Suprapubic skin (tissue), 4 donors: ENCODE measurements at regions not wholly inside any gene's neighbourhood (a gene's known extent, or its start where the extent isn't known, plus 50 kb on each side); places are given as distances from the start of the nearest gene placed in this dataset.

Experiments used
- EP300 ChIP-seq: sonication (generic); formaldehyde crosslinking; IDR thresholded peaks from one replicate; pipeline ENCODE4 v1.6.1; 2017; ENCODE audit warnings: antibody characterized with exemption
- POLR2A ChIP-seq, 2 donors: fragments of 450-650 bp; IDR thresholded peaks; one replicate each; pipeline ENCODE4 v1.6.1; 2017; ENCODE audit warnings: antibody characterized with exemption in 2 of 2, mild to moderate bottlenecking in 2 of 2, moderate library complexity in 2 of 2
- POLR2AphosphoS5 ChIP-seq, 3 donors: sonication (generic); formaldehyde crosslinking; IDR thresholded peaks; one replicate each; pipeline ENCODE4 v1.6.1; 2017; ENCODE audit warnings: antibody characterized with exemption in 3 of 3
- TF ChIP-seq, protein P1 (sequence below), 2 donors: fragments of 200-600 bp in 1 of 2; fragments of 450-650 bp in 1 of 2; sonication (generic) in 1 of 2; IDR thresholded peaks; one replicate each; pipeline ENCODE4 v1.5.1; 2016 to 2019; ENCODE audit warnings: antibody characterized with exemption in 2 of 2, mild to moderate bottlenecking in 1 of 2, moderate library complexity in 1 of 2

DNA sequence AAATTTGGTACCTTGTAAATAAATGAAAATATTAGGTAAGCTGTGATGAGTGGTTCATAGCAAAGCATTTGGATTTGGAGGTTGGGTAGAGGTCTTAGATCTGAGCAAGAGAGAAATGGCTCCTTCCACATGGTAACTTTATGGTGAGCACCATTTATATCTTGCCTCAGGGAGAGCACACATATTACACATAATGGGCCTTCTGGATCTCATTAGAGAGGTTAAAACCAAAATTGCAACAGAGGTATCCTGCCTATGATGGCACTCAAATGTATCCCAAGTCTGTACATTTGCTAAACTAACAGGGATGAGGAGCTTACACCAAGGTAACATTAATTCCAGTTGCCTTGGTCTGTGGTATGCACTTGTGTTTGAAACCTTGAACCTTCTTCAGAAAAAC is 87.1 kb upstream of the PUDP start:
- TF ChIP-seq, protein P1, sequence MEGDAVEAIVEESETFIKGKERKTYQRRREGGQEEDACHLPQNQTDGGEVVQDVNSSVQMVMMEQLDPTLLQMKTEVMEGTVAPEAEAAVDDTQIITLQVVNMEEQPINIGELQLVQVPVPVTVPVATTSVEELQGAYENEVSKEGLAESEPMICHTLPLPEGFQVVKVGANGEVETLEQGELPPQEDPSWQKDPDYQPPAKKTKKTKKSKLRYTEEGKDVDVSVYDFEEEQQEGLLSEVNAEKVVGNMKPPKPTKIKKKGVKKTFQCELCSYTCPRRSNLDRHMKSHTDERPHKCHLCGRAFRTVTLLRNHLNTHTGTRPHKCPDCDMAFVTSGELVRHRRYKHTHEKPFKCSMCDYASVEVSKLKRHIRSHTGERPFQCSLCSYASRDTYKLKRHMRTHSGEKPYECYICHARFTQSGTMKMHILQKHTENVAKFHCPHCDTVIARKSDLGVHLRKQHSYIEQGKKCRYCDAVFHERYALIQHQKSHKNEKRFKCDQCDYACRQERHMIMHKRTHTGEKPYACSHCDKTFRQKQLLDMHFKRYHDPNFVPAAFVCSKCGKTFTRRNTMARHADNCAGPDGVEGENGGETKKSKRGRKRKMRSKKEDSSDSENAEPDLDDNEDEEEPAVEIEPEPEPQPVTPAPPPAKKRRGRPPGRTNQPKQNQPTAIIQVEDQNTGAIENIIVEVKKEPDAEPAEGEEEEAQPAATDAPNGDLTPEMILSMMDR (IDR thresholded peaks at IDR 0.05) = no peak
- TF ChIP-seq POLR2A (IDR thresholded peaks at IDR 0.05) (no peak), POLR2AphosphoS5 (IDR thresholded peaks at IDR 0.05) (no peak), EP300 (no peak)
